GM15510 (cell line): ENCODE measurements at regions not wholly inside any gene's neighbourhood (a gene's known extent, or its start where the extent isn't known, plus 50 kb on each side); places are given as distances from the start of the nearest gene placed in this dataset.

Experiments used
- POLR2A ChIP-seq: IDR thresholded peaks from 3 replicates; pipeline ENCODE4 v1.6.1; 2011; ENCODE audit warnings: borderline replicate concordance; ENCODE audit not compliant: insufficient read length; ENCODE audit errors: extremely low read depth

- TF ChIP-seq POLR2A, result no peak
Observed at GRCh38 chr13:22311734-22312404, 641.0 kb downstream of the FGF9 start.

- TF ChIP-seq POLR2A, result no peak
Observed at GRCh38 chr13:22312405-22312803, 641.5 kb downstream of the FGF9 start.

GRCh38 chr13:22316494-22317025 lies 645.7 kb downstream of the FGF9 start:
- no peak for TF ChIP-seq POLR2A

GRCh38 chr13:22320991-22321390 lies 650.1 kb downstream of the FGF9 start:
- no peak for TF ChIP-seq POLR2A

GRCh38 chr13:22325761-22326160 lies 654.9 kb downstream of the FGF9 start:
- no peak for TF ChIP-seq POLR2A

GRCh38 chr13:22332416-22332815 lies 661.5 kb downstream of the FGF9 start:
- TF ChIP-seq POLR2A, result no peak

- no peak for TF ChIP-seq POLR2A
Observed at GRCh38 chr13:22336460-22336859, 665.6 kb downstream of the FGF9 start.

- TF ChIP-seq POLR2A, result no peak
Observed at GRCh38 chr13:22357132-22357531, 686.3 kb downstream of the FGF9 start.

GRCh38 chr13:22369090-22369489 lies 698.2 kb downstream of the FGF9 start:
- TF ChIP-seq POLR2A, result no peak

GRCh38 chr13:22369840-22370239 lies 699.0 kb downstream of the FGF9 start:
- TF ChIP-seq POLR2A, result no peak

- no peak for TF ChIP-seq POLR2A
Observed at GRCh38 chr13:22372261-22372660, 701.4 kb downstream of the FGF9 start.

- TF ChIP-seq POLR2A, result no peak
Observed at GRCh38 chr13:22375151-22375550, 704.3 kb downstream of the FGF9 start.

GRCh38 chr13:22387899-22388298 lies 717.0 kb downstream of the FGF9 start:
- no peak for TF ChIP-seq POLR2A

- no peak for TF ChIP-seq POLR2A
Observed at GRCh38 chr13:22399801-22400420, 729.0 kb downstream of the FGF9 start.

- TF ChIP-seq POLR2A, result no peak
Observed at GRCh38 chr13:22402682-22403081, 731.8 kb downstream of the FGF9 start.

GRCh38 chr13:22403144-22403543 lies 732.3 kb downstream of the FGF9 start:
- TF ChIP-seq POLR2A, result no peak
